Effector CD8-positive, alpha-beta T cell (primary cell): ENCODE measurements at regions not wholly inside any gene's neighbourhood (a gene's known extent, or its start where the extent isn't known, plus 50 kb on each side); places are given as distances from the start of the nearest gene placed in this dataset.
"Not testable (repeated sequence)": the region's sequence is repeated elsewhere in the genome, so short reads cannot be mapped to it uniquely, and the experiment has no call there.

Source experiments
- DNase-seq: peaks from one replicate; lab custom pipeline; 2025; lab: John Stamatoyannopoulos, UW

- DNase-seq, result no peak
Measured at GRCh38 chr2:235217846-235218245, 266.0 kb downstream of the SH3BP4 start.

GRCh38 chr2:235218486-235218907 lies 266.7 kb downstream of the SH3BP4 start:
- no peak for DNase-seq

- DNase-seq, result no peak
Measured at GRCh38 chr2:235219048-235219447, 267.2 kb downstream of the SH3BP4 start.

- no peak for DNase-seq
Measured at GRCh38 chr2:235220331-235220730, 268.5 kb downstream of the SH3BP4 start.

- DNase-seq, result no peak
Measured at GRCh38 chr2:235223011-235223410, 270.8 kb upstream of the AGAP1 start.

GRCh38 chr2:235224410-235224809 lies 269.4 kb upstream of the AGAP1 start:
- DNase-seq, result no peak

GRCh38 chr2:235225261-235225660 lies 268.6 kb upstream of the AGAP1 start:
- no peak for DNase-seq

GRCh38 chr2:235227590-235227989 lies 266.3 kb upstream of the AGAP1 start:
- no peak for DNase-seq

- not testable (repeated sequence) for DNase-seq
Measured at GRCh38 chr2:235228422-235228821, 265.4 kb upstream of the AGAP1 start.

GRCh38 chr2:235229236-235229635 lies 264.6 kb upstream of the AGAP1 start:
- DNase-seq, result no peak

GRCh38 chr2:235230821-235231601 lies 262.8 kb upstream of the AGAP1 start:
- DNase-seq, result no peak

- DNase-seq, result no peak
Measured at GRCh38 chr2:235232449-235233433, 261.1 kb upstream of the AGAP1 start.

GRCh38 chr2:235234736-235235135 lies 259.1 kb upstream of the AGAP1 start:
- no peak for DNase-seq

GRCh38 chr2:235235977-235236767 lies 257.7 kb upstream of the AGAP1 start:
- no peak for DNase-seq

GRCh38 chr2:235238537-235238936 lies 255.3 kb upstream of the AGAP1 start:
- no peak for DNase-seq

- no peak for DNase-seq
Measured at GRCh38 chr2:235240574-235240973, 253.3 kb upstream of the AGAP1 start.

GRCh38 chr2:235244255-235245220 lies 249.3 kb upstream of the AGAP1 start:
- DNase-seq, result no peak

GRCh38 chr2:235247001-235247400 lies 246.8 kb upstream of the AGAP1 start:
- DNase-seq, result no peak

GRCh38 chr2:235255693-235256092 lies 238.2 kb upstream of the AGAP1 start:
- no peak for DNase-seq

GRCh38 chr2:235257590-235257989 lies 236.3 kb upstream of the AGAP1 start:
- DNase-seq, result no peak

GRCh38 chr2:235262750-235263149 lies 231.1 kb upstream of the AGAP1 start:
- DNase-seq, result no peak
